Fibroblast of skin of right biceps (primary cell): ENCODE measurements at regions not wholly inside any gene's neighbourhood (a gene's known extent, or its start where the extent isn't known, plus 50 kb on each side); places are given as distances from the start of the nearest gene placed in this dataset.
"Not testable (repeated sequence)": the region's sequence is repeated elsewhere in the genome, so short reads cannot be mapped to it uniquely, and the experiment has no call there.

ENCODE experiments used
- DNase-seq: peaks from one replicate; pipeline ENCODE4 v3.0.0-alpha.2; 2013

GRCh38 chr14:71333705-71334104 lies 426.4 kb downstream of the PCNX1 start:
- DNase-seq = no peak

DNA sequence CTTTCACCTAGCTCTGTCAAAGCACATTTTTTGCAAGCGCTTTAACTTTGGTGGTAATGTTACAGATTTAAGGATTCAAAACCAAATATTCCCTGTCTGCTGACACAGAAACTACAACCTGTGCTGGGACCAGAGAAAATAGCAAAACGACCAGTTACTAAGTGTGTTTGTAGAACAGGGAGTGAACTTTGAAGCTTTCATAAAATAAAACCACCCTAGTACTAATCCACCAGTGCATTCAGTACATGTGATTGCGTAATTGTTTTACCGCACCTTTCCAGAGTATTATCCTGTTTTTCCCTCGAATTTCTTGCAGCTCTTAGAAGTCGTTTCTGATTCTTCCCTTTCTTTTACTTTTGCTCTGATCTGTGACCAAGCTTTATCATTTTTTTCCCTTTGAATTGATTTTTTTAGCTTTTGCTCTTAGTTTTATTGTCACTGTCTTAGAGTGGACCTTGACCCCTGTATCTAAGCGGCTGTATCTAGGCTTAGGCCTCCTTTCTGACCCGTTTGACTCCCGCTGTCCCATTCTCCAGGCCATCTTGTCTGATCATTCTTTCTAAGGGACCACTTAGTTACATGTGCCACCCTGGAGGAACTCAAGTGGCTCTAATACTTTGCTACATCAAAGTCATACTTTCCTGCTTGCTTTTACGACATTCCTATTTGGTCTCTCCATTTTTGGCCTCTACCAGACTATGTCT lies 429.4 kb downstream of the PCNX1 start:
- DNase-seq = no peak

DNA sequence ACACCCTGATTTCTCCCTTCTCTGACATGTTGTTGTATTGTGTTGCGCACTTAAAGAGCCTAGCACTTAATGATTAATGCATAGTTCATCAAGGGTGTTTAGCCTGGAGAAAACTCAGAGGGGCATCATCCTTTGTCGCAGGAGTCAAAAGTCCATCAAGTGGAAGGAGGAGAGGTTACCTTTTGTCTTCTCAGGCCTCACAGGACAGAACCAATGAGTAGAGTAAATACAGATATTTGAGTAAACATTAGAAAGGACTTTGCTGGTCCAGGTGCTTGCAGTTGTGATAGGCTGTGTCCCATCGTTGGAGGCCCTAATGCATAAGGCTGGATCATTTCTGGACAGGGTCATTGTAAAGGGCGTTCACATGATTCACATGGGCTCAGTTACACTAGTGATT lies 430.9 kb downstream of the PCNX1 start:
- DNase-seq = no peak

- DNase-seq = no peak
Measured at GRCh38 chr14:71339650-71340415, 432.6 kb downstream of the PCNX1 start.

DNA sequence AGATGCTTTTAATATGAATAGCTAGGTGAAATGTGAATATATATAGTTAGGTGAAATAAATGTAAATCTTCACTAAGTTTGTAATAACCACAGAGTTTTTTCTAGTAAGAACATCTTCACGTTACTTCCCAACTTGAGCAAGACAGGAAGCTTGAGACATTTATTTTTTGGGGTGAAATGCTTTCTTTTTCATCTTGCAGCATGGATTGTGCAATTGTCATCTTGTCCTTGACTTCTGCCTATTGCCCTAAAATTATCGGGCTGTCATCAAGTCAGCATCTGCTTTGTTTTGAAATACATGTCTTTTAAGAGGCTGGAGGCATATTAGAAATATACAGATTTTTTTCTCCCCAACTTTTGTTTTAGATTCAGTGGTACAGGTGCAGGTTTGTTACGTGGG lies 433.9 kb downstream of the PCNX1 start:
- DNase-seq = no peak

DNA sequence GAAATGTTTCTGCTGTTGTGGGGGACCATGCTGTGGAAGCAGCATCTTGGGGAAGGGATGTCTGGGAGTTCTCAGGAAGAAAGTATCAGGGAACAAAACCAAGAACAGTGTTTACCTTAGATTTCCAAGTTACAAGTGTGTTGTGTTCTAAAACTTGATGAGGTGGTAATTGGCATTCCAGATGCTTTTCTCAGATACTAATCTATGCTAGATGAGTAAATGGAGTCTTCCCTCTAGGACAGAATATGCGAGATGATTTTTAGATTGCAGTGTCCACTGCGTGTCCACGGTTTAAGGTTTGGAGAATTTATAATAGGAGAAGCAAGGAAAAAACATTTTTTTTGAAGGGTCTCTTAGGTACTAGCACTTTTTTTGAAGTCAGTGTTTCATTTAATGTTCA lies 436.5 kb downstream of the PCNX1 start:
- DNase-seq = no peak

DNA sequence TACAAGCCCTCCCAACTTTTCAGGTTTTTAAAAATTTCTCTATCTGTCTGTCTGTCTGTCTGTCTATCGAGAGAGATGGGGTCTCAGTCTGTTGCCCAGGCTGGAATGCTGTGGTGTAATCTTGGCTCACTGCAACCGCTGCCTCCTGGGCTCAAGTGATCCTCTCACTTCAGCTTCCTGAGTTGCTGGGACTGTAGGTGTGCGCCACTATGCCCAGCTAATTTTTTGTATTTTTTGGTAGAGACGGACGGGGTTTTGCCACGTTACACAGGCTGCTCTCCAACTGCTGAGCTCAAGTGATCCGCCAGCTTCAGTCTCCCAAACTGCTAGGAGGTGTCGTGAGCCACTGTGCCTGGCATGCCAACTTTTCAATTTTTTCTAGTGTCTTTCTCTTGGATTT lies 437.2 kb downstream of the PCNX1 start:
- no peak for DNase-seq

DNA sequence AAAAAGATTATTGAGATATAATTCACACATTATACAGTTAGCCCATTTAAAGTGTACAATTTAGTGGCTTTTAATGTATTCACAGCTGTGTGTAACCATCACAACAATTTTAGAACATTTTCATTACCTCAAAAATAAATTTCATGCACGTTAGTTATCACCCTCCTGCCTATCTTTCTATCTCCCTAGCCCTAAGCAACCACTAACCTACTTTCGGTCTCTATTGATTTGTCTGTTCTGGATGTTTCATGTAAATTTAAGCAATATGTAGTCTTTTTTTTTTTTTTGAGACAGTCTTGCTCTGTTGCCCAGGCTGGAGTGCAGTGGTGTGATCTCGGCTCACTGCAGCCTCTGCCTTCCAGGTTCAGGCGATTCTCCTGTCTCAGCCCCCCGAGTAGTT lies 439.4 kb downstream of the PCNX1 start:
- DNase-seq = no peak

GRCh38 chr14:71348394-71348793 lies 441.1 kb downstream of the PCNX1 start:
- no peak for DNase-seq

- DNase-seq = no peak
Measured at GRCh38 chr14:71348817-71349216, 441.6 kb downstream of the PCNX1 start.

DNA sequence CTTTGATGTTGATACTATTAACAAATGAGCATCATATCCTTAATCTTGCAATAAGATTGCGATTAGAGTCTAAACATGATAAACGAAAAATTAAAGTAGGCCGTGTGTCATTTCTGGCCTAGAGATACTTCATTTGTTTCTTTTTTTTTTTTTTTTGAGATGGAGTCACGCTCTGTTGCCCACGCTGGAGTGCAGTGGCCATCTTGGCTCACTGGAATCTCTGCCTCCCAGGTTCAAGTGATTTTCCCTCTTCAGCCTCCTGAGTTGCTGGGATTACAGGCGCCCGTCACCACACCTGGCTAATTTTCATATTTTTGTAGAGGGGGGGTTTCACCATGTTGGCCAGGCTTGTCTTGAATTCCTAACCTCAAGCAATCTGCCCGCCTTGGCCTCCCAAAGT lies 446.9 kb downstream of the PCNX1 start:
- no peak for DNase-seq

DNA sequence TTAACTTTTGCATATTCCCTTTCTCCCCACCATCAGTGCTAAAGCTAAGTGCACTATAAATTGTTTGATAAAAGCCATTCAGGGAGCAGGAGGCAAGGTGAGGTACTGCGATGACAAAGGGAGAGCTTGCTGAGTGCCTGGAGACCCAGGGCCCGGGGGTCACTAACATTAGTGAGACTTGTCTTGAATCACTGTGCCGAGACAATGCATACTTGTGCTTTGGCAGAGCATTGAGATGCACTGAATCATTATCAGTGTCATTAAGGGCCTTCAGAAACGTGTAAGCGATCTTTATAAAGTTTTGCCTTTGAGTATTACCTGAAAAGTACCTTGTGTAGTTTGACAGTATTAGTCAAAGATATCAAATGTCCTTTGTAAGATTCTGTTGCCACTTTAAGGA lies 447.5 kb downstream of the PCNX1 start:
- peak; percentile 63 for DNase-seq

DNA sequence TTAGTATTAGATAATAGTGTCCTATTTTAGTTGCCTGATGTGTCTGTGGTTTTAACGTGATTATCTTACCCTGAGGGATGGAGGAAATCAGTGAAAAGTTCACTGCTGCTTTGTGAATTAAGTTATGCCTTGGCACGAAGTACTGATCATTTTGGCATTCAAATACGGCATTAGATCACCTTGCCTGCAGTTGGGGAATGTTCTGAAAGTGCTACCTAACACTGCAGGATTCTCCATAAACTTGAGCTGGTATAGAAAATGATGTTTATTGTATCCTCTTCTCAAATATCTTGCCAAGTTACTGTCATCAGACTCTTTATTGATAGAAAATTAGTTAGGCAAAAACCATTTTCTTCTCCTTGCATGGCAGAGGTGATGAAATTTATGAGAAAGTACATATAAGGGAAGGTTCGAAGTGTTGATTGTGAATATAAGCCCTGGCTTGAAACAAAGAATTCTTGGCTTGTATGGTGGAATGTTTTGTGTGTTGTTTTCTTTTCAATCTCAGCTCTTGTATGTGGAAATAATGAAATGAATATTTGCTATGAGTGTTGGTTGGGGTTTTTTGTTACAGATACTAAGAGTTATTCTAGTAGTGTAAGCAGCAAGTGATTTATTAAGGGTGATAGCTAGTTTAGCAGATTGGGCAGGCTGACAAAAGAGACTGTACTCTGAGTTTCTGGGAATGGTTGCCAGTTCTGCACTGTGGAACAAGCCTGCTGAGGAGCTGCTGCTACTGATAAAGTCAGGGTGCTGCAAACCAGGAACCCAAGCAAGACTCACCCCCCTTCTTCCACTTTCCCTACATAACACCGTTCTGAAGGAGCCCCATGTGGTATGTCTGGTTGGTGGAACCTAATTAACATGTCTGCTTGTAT lies 448.3 kb downstream of the PCNX1 start:
- peak; percentile 88 for DNase-seq

DNA sequence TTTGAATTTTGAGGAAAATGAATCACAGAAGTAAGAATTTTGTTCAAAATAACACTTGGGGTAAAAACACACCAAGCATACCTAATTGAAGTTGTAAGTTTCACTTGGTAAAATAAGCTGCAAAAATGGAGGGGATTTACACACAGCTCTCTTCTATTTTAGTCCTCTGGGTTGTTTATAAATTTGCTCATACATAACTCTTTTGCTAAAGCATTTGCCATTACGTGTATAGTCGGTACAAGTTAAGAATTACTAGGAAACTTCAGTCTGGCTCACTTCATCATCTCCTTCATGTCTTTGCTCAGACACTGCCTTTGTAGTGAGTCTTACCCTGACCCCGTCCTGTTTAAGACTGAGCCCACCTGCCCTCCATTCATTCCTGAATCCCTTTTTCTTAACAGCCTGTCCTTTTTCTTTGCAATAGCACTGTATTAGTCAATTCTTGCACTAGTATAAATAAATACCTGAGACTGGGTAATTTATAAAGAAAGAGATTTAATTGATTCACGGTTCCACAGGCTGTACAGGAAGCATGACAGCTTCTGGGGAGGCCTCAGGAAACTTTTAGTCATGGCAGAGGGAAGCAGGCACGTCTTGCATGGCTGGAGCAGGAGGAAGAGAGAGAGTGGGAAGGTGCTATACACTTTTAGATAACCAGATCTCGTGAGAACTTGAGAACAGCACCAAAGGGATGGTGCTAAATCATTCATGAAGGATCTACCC lies 451.1 kb downstream of the PCNX1 start:
- no peak for DNase-seq

DNA sequence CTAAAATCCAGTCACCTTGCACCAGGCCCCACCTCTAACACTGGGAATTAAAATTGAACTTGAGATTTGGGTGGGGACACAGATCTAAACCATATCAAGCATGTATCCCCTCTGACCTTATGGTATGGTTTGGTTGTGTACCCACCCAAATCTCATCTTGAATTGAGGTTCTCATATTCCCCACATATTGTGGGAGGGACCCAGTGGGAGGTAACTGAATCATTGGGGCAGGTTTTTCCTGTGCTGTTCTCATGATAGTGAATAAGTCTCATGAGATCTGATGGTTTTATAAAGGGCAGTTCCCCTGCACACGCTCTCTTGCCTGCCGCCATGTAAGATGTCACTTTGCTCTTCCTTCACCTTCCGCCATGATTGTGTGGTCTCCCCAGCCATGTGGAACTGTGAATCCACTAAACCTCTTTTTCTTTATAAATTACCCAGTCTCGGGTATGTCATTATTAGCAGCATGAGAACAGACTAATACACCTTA lies 451.7 kb downstream of the PCNX1 start:
- DNase-seq = not testable (repeated sequence)

- no peak for DNase-seq
Measured at GRCh38 chr14:71359823-71360222, 452.6 kb downstream of the PCNX1 start.

GRCh38 chr14:71361336-71361735 lies 454.1 kb downstream of the PCNX1 start:
- peak; percentile 48 for DNase-seq

GRCh38 chr14:71361874-71362273 lies 454.6 kb downstream of the PCNX1 start:
- DNase-seq = no peak

- no peak for DNase-seq
Measured at GRCh38 chr14:71362282-71362681, 455.0 kb downstream of the PCNX1 start.

- peak; percentile 78 for DNase-seq
Measured at GRCh38 chr14:71362920-71363584, 455.8 kb downstream of the PCNX1 start.

DNA sequence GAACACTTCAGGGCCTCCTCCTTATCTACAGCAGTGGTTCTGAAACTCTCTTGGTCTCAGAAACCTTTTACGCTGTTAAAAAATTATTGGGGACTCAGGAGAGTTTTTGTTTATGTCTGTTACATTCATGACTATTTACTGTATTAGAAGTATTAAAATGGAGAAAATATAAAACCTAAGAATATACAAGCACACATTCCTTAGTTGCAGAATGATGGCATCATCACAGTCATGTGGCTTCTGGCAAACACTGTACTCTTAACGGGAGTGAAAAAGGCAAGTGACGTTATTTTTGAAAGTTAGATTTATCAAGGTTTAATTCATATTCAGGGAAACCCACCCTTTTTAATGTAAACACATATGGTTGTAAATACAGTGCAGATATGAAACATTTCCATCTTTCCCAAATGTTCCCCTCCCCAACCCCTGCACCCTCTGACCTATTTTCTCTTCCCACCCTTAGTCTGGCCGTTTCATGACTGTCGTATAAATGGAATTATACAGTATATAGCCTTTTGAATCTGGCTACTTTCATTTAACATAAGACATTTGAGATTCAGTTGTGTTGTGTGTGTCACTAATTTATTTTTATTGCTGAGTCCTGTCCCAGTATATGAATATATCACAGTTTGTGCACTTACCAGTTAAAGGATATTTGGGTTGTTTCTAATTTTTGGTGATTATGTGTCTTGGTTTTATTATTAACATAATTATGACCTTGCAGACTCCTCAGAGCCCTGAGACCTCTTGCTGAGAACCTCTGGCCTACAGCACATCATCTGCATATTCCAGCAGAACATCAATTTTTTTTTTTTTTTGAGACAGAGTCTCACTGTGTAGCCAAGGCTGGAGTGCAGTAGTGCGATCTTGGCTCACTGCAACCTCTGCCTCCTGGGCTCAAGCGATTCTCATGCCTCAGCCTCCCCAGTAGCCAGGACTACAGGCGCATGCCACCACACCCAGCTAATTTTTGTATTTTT lies 457.0 kb downstream of the PCNX1 start:
- peak; percentile 50 for DNase-seq
